HepG2 (cell line): ENCODE measurements at regions not wholly inside any gene's neighbourhood (a gene's known extent, or its start where the extent isn't known, plus 50 kb on each side); places are given as distances from the start of the nearest gene placed in this dataset.

Source experiments
- ATAC-seq: fragments of 200-7000 bp; cut with Tn5 transposase; 3 replicates; pipeline ENCODE4 v1.9.1; 2020; ENCODE audit warnings: mild to moderate bottlenecking, moderate library complexity
- BruUV-seq: library from RNA; stranded (reverse); fragments of 400-500 nt; replicated peaks from 2 replicates; lab custom pipeline; 2021; lab: Mats Ljungman, UMichigan
- CTCF ChIA-PET: fragments of 300-600 bp; formaldehyde crosslinking; extraction: SDS; loops from one replicate; lab custom pipeline; 2021; ENCODE audit warnings: low total read pairs, inconsistent platforms, low intra/inter-chr PET ratio; lab: Yijun Ruan, JAX
- POLR2A ChIA-PET: fragments of 350-600 bp; sonication (Branson Sonifier 250); formaldehyde crosslinking; loops from one replicate; lab custom pipeline; 2020; ENCODE audit warnings: antibody characterized with exemption, inconsistent platforms; lab: Yijun Ruan, JAX
- DNase-seq: peaks from one replicate; pipeline ENCODE4 v3.0.0-alpha.2; 2015; ENCODE audit warnings: low spot score
- FAIRE-seq: peaks from 3 replicates; lab custom pipeline; 2011; peaks lifted over from hg19 to GRCh38; lab: Jason Lieb, UNC
- H2AFZ ChIP-seq: one replicate; pipeline ENCODE4 v1.6.1; 2011; ENCODE audit warnings: low read length, inconsistent platforms
- H3K27ac ChIP-seq: fragments of 300-600 bp; 3 replicates; pipeline ENCODE4 v1.8.0; 2011; ENCODE audit warnings: mixed run types, mild to moderate bottlenecking, mixed read lengths, low read length, inconsistent platforms; ENCODE audit not compliant: insufficient read depth; ENCODE audit errors: extremely low read length
- H3K27me3 ChIP-seq, 2 experiments: fragments of 200-600 bp in 1 of 2; 2 replicates in 1 of 2; 3 replicates in 1 of 2; pipeline versions ENCODE4 v1.6.0 to v1.8.0; 2011; ENCODE audit warnings: low read length in 2 of 2, mild to moderate bottlenecking in 2 of 2, moderate library complexity in 2 of 2, inconsistent platforms in 1 of 2; ENCODE audit not compliant: insufficient read depth in 2 of 2, control insufficient read depth in 1 of 2
- H3K36me3 ChIP-seq, 2 experiments: fragments of 200-600 bp in 1 of 2; replicated peaks in 1 of 2; 2 replicates in 1 of 2; 3 replicates in 1 of 2; pipeline versions ENCODE4 v1.5.1 to v1.8.0; 2011; ENCODE audit warnings: low read length in 2 of 2, inconsistent platforms in 1 of 2; ENCODE audit not compliant: insufficient read depth in 2 of 2, control insufficient read depth in 1 of 2
- H3K4me1 ChIP-seq: 2 replicates; pipeline ENCODE4 v1.5.1; 2012; ENCODE audit warnings: low read length, inconsistent platforms; ENCODE audit not compliant: insufficient read depth
- H3K4me2 ChIP-seq: 2 replicates; pipeline ENCODE4 v1.6.0; 2011; ENCODE audit warnings: low read depth, low read length, inconsistent platforms
- H3K4me3 ChIP-seq, 3 experiments: fragments of 200-600 bp in 1 of 3; sonication (generic), shearing (Covaris generic) in 1 of 3; replicated peaks in 1 of 3; 2 replicates each; pipeline ENCODE4 v1.5.1; 2011 to 2016; ENCODE audit warnings: low read length in 3 of 3, inconsistent platforms in 2 of 3, low read depth in 2 of 3, mild to moderate bottlenecking in 2 of 3, control low read depth in 1 of 3, mixed read lengths in 1 of 3; ENCODE audit not compliant: insufficient read depth in 1 of 3
- H3K79me2 ChIP-seq: one replicate; pipeline ENCODE4 v1.6.1; 2011; ENCODE audit warnings: low read length, inconsistent platforms; ENCODE audit not compliant: insufficient read depth
- H3K9ac ChIP-seq: 2 replicates; pipeline ENCODE4 v1.6.0; 2011; ENCODE audit warnings: mild to moderate bottlenecking, low read depth, low read length, inconsistent platforms; ENCODE audit not compliant: insufficient read depth
- H3K9me3 ChIP-seq: 2 replicates; pipeline ENCODE4 v1.5.1; 2012; ENCODE audit warnings: mild to moderate bottlenecking, low read length
- H4K20me1 ChIP-seq: 2 replicates; pipeline ENCODE4 v1.6.0; 2011; ENCODE audit warnings: inconsistent platforms, mild to moderate bottlenecking, low read length, moderate library complexity; ENCODE audit not compliant: insufficient read depth
- CREB1 ChIP-seq, 2 experiments: fragments of 450-650 bp in 1 of 2; IDR thresholded peaks; 2 replicates each; pipeline ENCODE4 v1.6.1; 2016 to 2017; ENCODE audit warnings: control low read depth in 1 of 2, mild to moderate bottlenecking in 1 of 2, missing compliant biosample characterization in 1 of 2, missing genetic modification characterization in 1 of 2
- HDAC1 ChIP-seq: sonication (generic); formaldehyde crosslinking; IDR thresholded peaks from 2 replicates; pipeline ENCODE4 v1.5.1; 2020; ENCODE audit warnings: mild to moderate bottlenecking, missing genetic modification reagents
- HDAC6 ChIP-seq: fragments of 200-600 bp; sonication (generic); IDR thresholded peaks from 2 replicates; pipeline ENCODE4 v1.7.0; 2017; ENCODE audit warnings: mild to moderate bottlenecking, antibody characterized with exemption, low read length, low read depth
- NCOA1 ChIP-seq: sonication (generic); formaldehyde crosslinking; IDR thresholded peaks from 2 replicates; pipeline ENCODE4 v1.9.0; 2021; ENCODE audit warnings: missing genetic modification reagents
- SMAD3 ChIP-seq: sonication (generic); formaldehyde crosslinking; IDR thresholded peaks from 2 replicates; pipeline ENCODE4 v1.4.0; 2020; ENCODE audit warnings: missing genetic modification reagents
- TIGD3 ChIP-seq: sonication (generic); formaldehyde crosslinking; IDR thresholded peaks from 2 replicates; pipeline ENCODE4 v1.5.1; 2020; ENCODE audit warnings: mild to moderate bottlenecking, missing genetic modification reagents, borderline replicate concordance
- TOPORS ChIP-seq: sonication (generic); formaldehyde crosslinking; IDR thresholded peaks from 2 replicates; pipeline ENCODE4 v1.8.0; 2023; ENCODE audit warnings: mild to moderate bottlenecking, missing genetic modification reagents
- ZBED4 ChIP-seq: sonication (generic); formaldehyde crosslinking; IDR thresholded peaks from 2 replicates; pipeline ENCODE4 v1.4.0; 2020; ENCODE audit warnings: missing genetic modification reagents, borderline replicate concordance
- ZBTB4 ChIP-seq: sonication (generic); formaldehyde crosslinking; IDR thresholded peaks from 2 replicates; pipeline ENCODE4 v1.4.0; 2020; ENCODE audit warnings: missing genetic modification reagents, mild to moderate bottlenecking, borderline replicate concordance
- ZNF552 ChIP-seq: sonication (generic); formaldehyde crosslinking; IDR thresholded peaks from 2 replicates; pipeline ENCODE4 v1.9.0; 2022; ENCODE audit warnings: missing genetic modification reagents, mild to moderate bottlenecking, borderline replicate concordance
- in situ Hi-C: cut with HindIII; loops from 2 replicates; pipeline ENCODE4 v1.10.0; 2017; ENCODE audit warnings: low pct_unique_long_range_greater_than_20kb; ENCODE audit not compliant: extremely low pct_ligation_motif_present
- intact Hi-C: fragments of 100-400 bp; cut with micrococcal nuclease; formaldehyde crosslinking; loops from one replicate; pipeline ENCODE4 v1.10.0; 2022; ENCODE audit not compliant: unreplicated experiment
- TF ChIP-seq, protein P1 (sequence below): sonication (generic); formaldehyde crosslinking; IDR thresholded peaks from 2 replicates; pipeline ENCODE4 v1.4.0; 2020; ENCODE audit warnings: mild to moderate bottlenecking, missing genetic modification reagents
- TF ChIP-seq, protein P2 (sequence below): sonication (generic); formaldehyde crosslinking; IDR thresholded peaks from 2 replicates; pipeline ENCODE4 v1.5.1; 2020; ENCODE audit warnings: mild to moderate bottlenecking, moderate library complexity, missing genetic modification reagents
- TF ChIP-seq, protein P3 (sequence below): sonication (generic); formaldehyde crosslinking; IDR thresholded peaks from 2 replicates; pipeline ENCODE4 v1.8.0; 2022; ENCODE audit warnings: missing genetic modification reagents, mild to moderate bottlenecking, borderline replicate concordance

- Histone ChIP-seq H3K27me3 (no peaks in the 10 kb centered on the region), H3K4me1 (no peaks in the 10 kb centered on the region), H3K9ac (no peak overlapping the region), H2AFZ (no peak overlapping the region), H3K9me3 (no peaks in the 10 kb centered on the region), H3K4me3 (no peak overlapping the region), H3K27ac (no peak overlapping the region), H3K36me3 (no peaks in the 10 kb centered on the region), H4K20me1 (no peaks in the 10 kb centered on the region), H3K4me2 (no peak overlapping the region), H3K79me2 (no peaks in the 10 kb centered on the region)
- ATAC-seq (no peak), DNase-seq (no peak), FAIRE-seq (no peak)
- ChIA-PET CTCF (no interaction called here), POLR2A (no interaction called here)
- intact Hi-C loops (no loop called here), in situ Hi-C loops (no loop called here)
- no TSS peak for BruUV-seq
- TF ChIP-seq, protein P1, sequence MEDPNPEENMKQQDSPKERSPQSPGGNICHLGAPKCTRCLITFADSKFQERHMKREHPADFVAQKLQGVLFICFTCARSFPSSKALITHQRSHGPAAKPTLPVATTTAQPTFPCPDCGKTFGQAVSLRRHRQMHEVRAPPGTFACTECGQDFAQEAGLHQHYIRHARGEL (CRISPR knock-in tag), result no peak
- TF ChIP-seq TIGD3, result no peak
- no peak for TF ChIP-seq CREB1 (IDR thresholded peaks at IDR 0.05)
- no peak for TF ChIP-seq CREB1 (CRISPR knock-in tag; IDR thresholded peaks at IDR 0.05)
- TF ChIP-seq, protein P2, sequence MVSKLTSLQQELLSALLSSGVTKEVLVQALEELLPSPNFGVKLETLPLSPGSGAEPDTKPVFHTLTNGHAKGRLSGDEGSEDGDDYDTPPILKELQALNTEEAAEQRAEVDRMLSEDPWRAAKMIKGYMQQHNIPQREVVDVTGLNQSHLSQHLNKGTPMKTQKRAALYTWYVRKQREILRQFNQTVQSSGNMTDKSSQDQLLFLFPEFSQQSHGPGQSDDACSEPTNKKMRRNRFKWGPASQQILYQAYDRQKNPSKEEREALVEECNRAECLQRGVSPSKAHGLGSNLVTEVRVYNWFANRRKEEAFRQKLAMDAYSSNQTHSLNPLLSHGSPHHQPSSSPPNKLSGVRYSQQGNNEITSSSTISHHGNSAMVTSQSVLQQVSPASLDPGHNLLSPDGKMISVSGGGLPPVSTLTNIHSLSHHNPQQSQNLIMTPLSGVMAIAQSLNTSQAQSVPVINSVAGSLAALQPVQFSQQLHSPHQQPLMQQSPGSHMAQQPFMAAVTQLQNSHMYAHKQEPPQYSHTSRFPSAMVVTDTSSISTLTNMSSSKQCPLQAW (CRISPR knock-in tag), result no peak
- no peak for TF ChIP-seq ZBED4 (CRISPR knock-in tag)
- TF ChIP-seq ZNF552 (CRISPR knock-in tag), result no peak
- no peak for TF ChIP-seq ZBTB4
- no peak for TF ChIP-seq HDAC1
- no peak for TF ChIP-seq TOPORS (CRISPR knock-in tag)
- TF ChIP-seq HDAC6, result no peak
- TF ChIP-seq, protein P3, sequence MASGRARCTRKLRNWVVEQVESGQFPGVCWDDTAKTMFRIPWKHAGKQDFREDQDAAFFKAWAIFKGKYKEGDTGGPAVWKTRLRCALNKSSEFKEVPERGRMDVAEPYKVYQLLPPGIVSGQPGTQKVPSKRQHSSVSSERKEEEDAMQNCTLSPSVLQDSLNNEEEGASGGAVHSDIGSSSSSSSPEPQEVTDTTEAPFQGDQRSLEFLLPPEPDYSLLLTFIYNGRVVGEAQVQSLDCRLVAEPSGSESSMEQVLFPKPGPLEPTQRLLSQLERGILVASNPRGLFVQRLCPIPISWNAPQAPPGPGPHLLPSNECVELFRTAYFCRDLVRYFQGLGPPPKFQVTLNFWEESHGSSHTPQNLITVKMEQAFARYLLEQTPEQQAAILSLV (CRISPR knock-in tag), result no peak
- TF ChIP-seq NCOA1 (CRISPR knock-in tag), result no peak
- TF ChIP-seq SMAD3 (CRISPR knock-in tag), result no peak
Observed at GRCh38 chr18:61703508-61703907, 189.3 kb downstream of the RNF152 start.
